GM19043 (cell line): ENCODE measurements at regions not wholly inside any gene's neighbourhood (a gene's known extent, or its start where the extent isn't known, plus 50 kb on each side); places are given as distances from the start of the nearest gene placed in this dataset.

Source experiments
- ATAC-seq: cut with Tn5 transposase; IDR thresholded peaks from one replicate; pipeline ENCODE4 v1.9.1; 2021; ENCODE audit warnings: low read depth; ENCODE audit not compliant: unreplicated experiment

GRCh38 chr6:113160306-113161017, 696.7 kb upstream of the MARCKS start:
- no peak for ATAC-seq

GRCh38 chr6:113161018-113161315, 696.2 kb upstream of the MARCKS start:
- ATAC-seq, result no peak

GRCh38 chr6:113162739-113163138, 694.4 kb upstream of the MARCKS start:
- no peak for ATAC-seq

GRCh38 chr6:113168057-113168456, 689.1 kb upstream of the MARCKS start:
- no peak for ATAC-seq

- no peak for ATAC-seq
Observed at GRCh38 chr6:113169484-113169883, 687.7 kb upstream of the MARCKS start.

GRCh38 chr6:113170454-113170853, 686.7 kb upstream of the MARCKS start:
- ATAC-seq, result no peak

GRCh38 chr6:113171882-113172281, 685.3 kb upstream of the MARCKS start:
- ATAC-seq, result no peak

- no peak for ATAC-seq
Observed at GRCh38 chr6:113172531-113172966, 684.6 kb upstream of the MARCKS start.

GRCh38 chr6:113178349-113178748, 678.8 kb upstream of the MARCKS start:
- ATAC-seq, result no peak

- no peak for ATAC-seq
Observed at GRCh38 chr6:113181164-113181563, 676.0 kb upstream of the MARCKS start.

GRCh38 chr6:113182370-113183141, 674.6 kb upstream of the MARCKS start:
- ATAC-seq, result no peak

- no peak for ATAC-seq
Observed at GRCh38 chr6:113184291-113184690, 672.9 kb upstream of the MARCKS start.

- ATAC-seq, result no peak
Observed at GRCh38 chr6:113184736-113185135, 672.4 kb upstream of the MARCKS start.

GRCh38 chr6:113185299-113185698, 671.8 kb upstream of the MARCKS start:
- ATAC-seq, result no peak

GRCh38 chr6:113187661-113188060, 669.5 kb upstream of the MARCKS start:
- no peak for ATAC-seq

- ATAC-seq, result no peak
Observed at GRCh38 chr6:113188962-113189361, 668.2 kb upstream of the MARCKS start.

GRCh38 chr6:113190170-113190569, 667.0 kb upstream of the MARCKS start:
- ATAC-seq, result no peak

GRCh38 chr6:113194090-113194489, 663.1 kb upstream of the MARCKS start:
- no peak for ATAC-seq

- ATAC-seq, result no peak
Observed at GRCh38 chr6:113202852-113203714, 654.1 kb upstream of the MARCKS start.

GRCh38 chr6:113203715-113204110, 653.4 kb upstream of the MARCKS start:
- ATAC-seq, result no peak

- ATAC-seq, result no peak
Observed at GRCh38 chr6:113205553-113205952, 651.6 kb upstream of the MARCKS start.
